Brain microvascular endothelial cell (primary cell): ENCODE measurements at regions not wholly inside any gene's neighbourhood (a gene's known extent, or its start where the extent isn't known, plus 50 kb on each side); places are given as distances from the start of the nearest gene placed in this dataset.

Experiments
- DNase-seq: peaks from one replicate; pipeline ENCODE4 v3.0.0-alpha.2; 2020
- H3K27ac ChIP-seq: fragments of 250-450 bp; sonication (Bioruptor Pico); 2 replicates; pipeline ENCODE4 v1.5.1; 2020; ENCODE audit warnings: mild to moderate bottlenecking, moderate library complexity
- H3K27me3 ChIP-seq: fragments of 250-450 bp; sonication (Bioruptor Pico); replicated peaks from 2 replicates; pipeline ENCODE4 v1.5.1; 2020; ENCODE audit warnings: mild to moderate bottlenecking
- H3K36me3 ChIP-seq: fragments of 250-450 bp; sonication (Bioruptor Pico); replicated peaks from 2 replicates; pipeline ENCODE4 v1.5.1; 2020; ENCODE audit warnings: mild to moderate bottlenecking
- H3K4me3 ChIP-seq: 2 replicates; pipeline ENCODE4 v1.5.1; 2011; ENCODE audit warnings: low read depth, mild to moderate bottlenecking, control low read depth, low read length, moderate library complexity
- in situ Hi-C: cut with HindIII; loops from 2 replicates; pipeline ENCODE4 v1.10.0; 2017; ENCODE audit warnings: low sequenced_read_pairs, low pct_ligation_motif_present
- TF ChIP-seq, protein P1 (sequence below): IDR thresholded peaks from 2 replicates; pipeline ENCODE4 v1.5.1; 2011; ENCODE audit warnings: low read depth, mild to moderate bottlenecking, moderate library complexity, low read length, control low read depth, inconsistent platforms; ENCODE audit errors: missing control alignments

DNA sequence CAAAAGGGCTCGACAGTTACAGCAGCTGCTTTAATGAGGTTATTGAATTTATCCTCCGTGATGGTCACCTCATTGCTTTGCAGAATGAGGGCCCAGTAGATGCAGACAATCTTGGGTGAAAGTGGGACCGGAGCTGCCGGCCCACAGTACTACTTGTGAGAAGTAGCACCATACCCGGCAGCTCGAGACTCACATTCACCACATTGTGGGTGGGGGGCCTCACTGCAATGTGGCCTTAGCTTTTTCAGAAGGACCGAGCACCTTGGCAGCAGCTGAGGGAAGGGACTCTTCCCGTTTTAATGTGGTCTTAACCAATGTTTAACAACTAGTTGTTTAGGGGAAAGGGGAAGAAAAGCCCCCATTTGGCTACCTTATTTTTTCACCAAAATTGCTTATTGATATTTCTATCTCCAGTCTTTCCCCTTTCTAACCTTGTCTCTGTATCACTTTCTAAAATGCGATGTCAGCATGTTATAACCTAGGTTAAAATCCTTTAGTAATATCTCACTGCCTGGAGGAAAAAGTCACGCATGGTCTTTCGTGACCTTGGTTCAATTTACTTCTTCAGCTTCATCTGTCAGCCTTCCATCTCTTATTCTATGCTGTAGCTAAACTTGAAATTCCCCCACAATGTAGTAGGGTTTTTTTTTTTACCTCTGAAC, 87.4 kb upstream of the PHYHIPL start:
- Histone ChIP-seq H3K27ac (no peak overlapping the region), H3K27me3 (no peaks in the 10 kb centered on the region)
- in situ Hi-C loops, result no loop called here

GRCh38 chr10:59090817-59091622, 85.4 kb upstream of the PHYHIPL start:
- in situ Hi-C loops, result no loop called here

More for the DNA sequence above, 87.4 kb upstream of the PHYHIPL start:
- Histone ChIP-seq H3K36me3 (no peaks in the 10 kb centered on the region), H3K4me3 (no peak overlapping the region)
- TF ChIP-seq, protein P1, sequence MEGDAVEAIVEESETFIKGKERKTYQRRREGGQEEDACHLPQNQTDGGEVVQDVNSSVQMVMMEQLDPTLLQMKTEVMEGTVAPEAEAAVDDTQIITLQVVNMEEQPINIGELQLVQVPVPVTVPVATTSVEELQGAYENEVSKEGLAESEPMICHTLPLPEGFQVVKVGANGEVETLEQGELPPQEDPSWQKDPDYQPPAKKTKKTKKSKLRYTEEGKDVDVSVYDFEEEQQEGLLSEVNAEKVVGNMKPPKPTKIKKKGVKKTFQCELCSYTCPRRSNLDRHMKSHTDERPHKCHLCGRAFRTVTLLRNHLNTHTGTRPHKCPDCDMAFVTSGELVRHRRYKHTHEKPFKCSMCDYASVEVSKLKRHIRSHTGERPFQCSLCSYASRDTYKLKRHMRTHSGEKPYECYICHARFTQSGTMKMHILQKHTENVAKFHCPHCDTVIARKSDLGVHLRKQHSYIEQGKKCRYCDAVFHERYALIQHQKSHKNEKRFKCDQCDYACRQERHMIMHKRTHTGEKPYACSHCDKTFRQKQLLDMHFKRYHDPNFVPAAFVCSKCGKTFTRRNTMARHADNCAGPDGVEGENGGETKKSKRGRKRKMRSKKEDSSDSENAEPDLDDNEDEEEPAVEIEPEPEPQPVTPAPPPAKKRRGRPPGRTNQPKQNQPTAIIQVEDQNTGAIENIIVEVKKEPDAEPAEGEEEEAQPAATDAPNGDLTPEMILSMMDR, result no peak
- DNase-seq, result no peak

GRCh38 chr10:59093461-59093860, 83.0 kb upstream of the PHYHIPL start:
- Histone ChIP-seq H3K4me3 (no peak overlapping the region), H3K27me3 (no peaks in the 10 kb centered on the region), H3K27ac (no peak overlapping the region), H3K36me3 (no peaks in the 10 kb centered on the region)
- TF ChIP-seq, protein P1, result no peak
- in situ Hi-C loops, result no loop called here
- no peak for DNase-seq

More at GRCh38 chr10:59090817-59091622, 85.4 kb upstream of the PHYHIPL start:
- Histone ChIP-seq H3K4me3 (no peak overlapping the region), H3K27ac (no peak overlapping the region), H3K27me3 (no peaks in the 10 kb centered on the region), H3K36me3 (no peaks in the 10 kb centered on the region)
- TF ChIP-seq, protein P1, result no peak
- DNase-seq, result no peak

GRCh38 chr10:59096631-59097030, 79.8 kb upstream of the PHYHIPL start:
- Histone ChIP-seq H3K27me3 (no peaks in the 10 kb centered on the region), H3K27ac (no peak overlapping the region), H3K36me3 (no peaks in the 10 kb centered on the region), H3K4me3 (no peak overlapping the region)
- in situ Hi-C loops, result no loop called here
- TF ChIP-seq, protein P1, result no peak
- DNase-seq, result no peak

DNA sequence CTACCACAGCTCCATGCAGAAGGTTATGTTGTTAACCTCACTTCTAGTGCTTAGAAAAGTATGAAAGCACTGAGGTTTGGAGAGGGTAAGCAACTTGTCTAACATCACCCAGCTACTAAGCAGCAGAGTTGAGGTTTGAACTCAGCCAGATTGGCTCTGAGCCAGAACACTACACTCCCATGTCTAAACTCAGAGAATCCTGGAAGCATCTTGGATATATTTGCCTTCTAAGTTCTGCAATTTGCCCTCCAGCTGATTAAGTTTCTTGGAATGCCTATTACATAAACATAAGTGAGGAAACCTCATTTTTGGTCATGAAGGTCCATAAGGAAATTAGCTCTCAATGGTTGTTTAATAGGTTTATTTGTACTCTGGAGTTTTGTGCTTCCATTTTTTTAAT, 78.1 kb upstream of the PHYHIPL start:
- Histone ChIP-seq H3K36me3 (no peaks in the 10 kb centered on the region), H3K27me3 (no peaks in the 10 kb centered on the region), H3K4me3 (no peak overlapping the region), H3K27ac (no peak overlapping the region)
- TF ChIP-seq, protein P1, result no peak
- DNase-seq, result peak; percentile 46
- in situ Hi-C loops, result no loop called here
